ENCODE measurements at regions not wholly inside any gene's neighbourhood (a gene's known extent, or its start where the extent isn't known, plus 50 kb on each side); places are given as distances from the start of the nearest gene placed in this dataset.

- TF ChIP-seq FOXM1 (IDR thresholded peaks at IDR 0.05; ENCODE audit: low read depth, low read length), result no peak
- no peak for TF ChIP-seq MAX (IDR thresholded peaks at IDR 0.05; ENCODE audit: low read depth, low read length)
- no peak for TF ChIP-seq CEBPB (IDR thresholded peaks at IDR 0.05; ENCODE audit: borderline replicate concordance in 1 of 2, low read depth in 2 of 2, low read length in 2 of 2)
- no peak for TF ChIP-seq POLR2AphosphoS2 (IDR thresholded peaks at IDR 0.05; ENCODE audit: low read depth, low read length)
These were observed 148.1 kb upstream of the EOLA2 start (continued) for GRCh38 chrX:150086371-150086770.

DNA sequence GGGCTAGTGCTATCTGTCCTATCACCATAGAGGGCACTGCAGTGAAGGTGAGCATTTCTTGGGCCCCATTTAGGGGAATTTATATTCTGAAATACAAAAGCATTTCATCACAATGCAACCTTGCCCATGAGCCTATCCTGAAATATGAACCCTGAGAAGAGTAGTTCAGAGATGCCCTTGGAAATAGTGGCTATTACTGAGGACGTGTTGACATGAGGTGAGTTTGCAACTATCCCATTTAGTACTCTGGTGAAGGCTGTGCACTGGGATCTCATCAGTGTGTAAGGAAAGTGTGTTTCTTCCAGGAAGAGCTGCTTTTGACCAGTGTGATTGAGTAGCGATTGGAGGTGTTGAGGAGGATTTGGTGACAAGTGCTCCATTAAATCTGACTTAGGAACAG lies 149.3 kb upstream of the EOLA2 start:
- H3K4me2 ChIP-seq (ENCODE audit: control insufficient read depth, insufficient read depth), result no peak overlapping the region
- no peaks in the 10 kb centered on the region for H3K79me2 ChIP-seq (ENCODE audit: control insufficient read depth, insufficient read depth, low read length)
- no TSS peak for BruUV-seq (replicated peaks)
- WGBS (ENCODE audit: insufficient coverage, insufficient replicate concordance, low lambda C conversion rate, missing lambda C conversion rate), result 18% methylated on average over 2 of the region's 2 CpGs
- RAD21 ChIA-PET (ENCODE audit: unreplicated experiment), result no interaction called here
- ATAC-seq, result no peak
- H3K4me3 ChIP-seq, result no peak overlapping the region
- no peaks in the 10 kb centered on the region; the same call in 1 of the 2 replicates for H3K4me1 ChIP-seq (ENCODE audit: control insufficient read depth, insufficient read depth, low read length)
- H3K36me3 ChIP-seq (ENCODE audit: control insufficient read depth in 2 of 2, insufficient read depth in 2 of 2, low read length in 1 of 2), result no peaks in the 10 kb centered on the region
- SMC1A ChIA-PET (ENCODE audit: uncharacterized antibody, unreplicated experiment), result no interaction called here
- H3K27ac ChIP-seq (ENCODE audit: control insufficient read depth, insufficient read depth), result no peak overlapping the region
- POLR2A ChIA-PET, result no interaction called here
- no peak overlapping the region for H2AFZ ChIP-seq (ENCODE audit: control insufficient read depth, low read depth, low read length)
- CTCF ChIA-PET, result no interaction called here
- no peak overlapping the region for H3K9ac ChIP-seq (ENCODE audit: control insufficient read depth, insufficient read depth, low read length)
- in situ Hi-C loops (cut with MboI) (no loop called here), intact Hi-C loops (cut with micrococcal nuclease; ENCODE audit: unreplicated experiment) (no loop called here)
- no peaks in the 10 kb centered on the region for H4K20me1 ChIP-seq (ENCODE audit: control insufficient read depth, insufficient read depth)
- no peak for FAIRE-seq
- no peak for TF ChIP-seq ZSCAN29 (IDR thresholded peaks at IDR 0.05)
- TF ChIP-seq MTA2 (IDR thresholded peaks at IDR 0.05; ENCODE audit: low read depth), result no peak
- TF ChIP-seq CHD4 (IDR thresholded peaks at IDR 0.05), result no peak
- TF ChIP-seq E2F4 (IDR thresholded peaks at IDR 0.05; ENCODE audit: low read depth, low read length), result no peak
- no peak for TF ChIP-seq NBN (IDR thresholded peaks at IDR 0.05)
- no peaks in the 10 kb centered on the region; a peak in 2 of 4 replicates for H3K27me3 ChIP-seq (replicated peaks in 1 of 2; ENCODE audit: control insufficient read depth in 2 of 2, insufficient read depth in 2 of 2, low read length in 1 of 2)
- DNase-seq (ENCODE audit: low read depth, low spot score), result no peak
- no peaks in the 10 kb centered on the region for H3K9me3 ChIP-seq (replicated peaks; ENCODE audit: control insufficient read depth, insufficient read depth, low read length)
